ENCODE measurements at regions not wholly inside any gene's neighbourhood (a gene's known extent, or its start where the extent isn't known, plus 50 kb on each side); places are given as distances from the start of the nearest gene placed in this dataset.

DNA sequence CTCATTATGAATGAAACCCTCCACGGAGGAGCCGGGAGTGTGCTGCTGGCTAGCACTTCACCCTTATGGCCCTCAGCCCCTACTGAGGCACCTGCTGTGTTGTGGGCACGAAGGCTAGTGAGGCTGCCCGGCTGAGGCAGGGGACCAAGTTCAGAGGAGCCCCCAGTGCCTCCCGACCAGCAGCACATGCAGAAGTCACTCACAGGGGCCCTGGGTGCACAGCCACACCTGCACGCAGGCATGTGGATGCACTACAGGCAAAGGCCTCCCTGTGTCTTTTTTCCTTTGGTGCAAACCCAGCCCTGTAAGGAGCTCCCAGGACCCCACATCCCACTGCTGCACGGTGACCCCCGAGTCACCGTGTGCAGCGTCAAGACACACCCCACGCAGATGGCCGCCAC lies 261.5 kb downstream of the BRD1 start:
- Histone ChIP-seq H2AK9ac (replicated peaks; ENCODE audit: low read depth, low read length, poor library complexity) (no peak overlapping the region), H4K5ac (ENCODE audit: low read depth, low read length) (no peak overlapping the region), H4K91ac (ENCODE audit: insufficient read depth, low read depth, low read length) (no peak overlapping the region), H2BK20ac (ENCODE audit: low read depth, low read length) (no peak overlapping the region), H3K27me3 (ENCODE audit: control insufficient read depth, insufficient read depth, low read length) (no peaks in the 10 kb centered on the region), H3K27ac (ENCODE audit: insufficient read depth, low read length) (no peak overlapping the region), H3K79me1 (ENCODE audit: low read depth in 1 of 2, low read length in 2 of 2) (no peaks in the 10 kb centered on the region), H3K4me3 (ENCODE audit: insufficient read depth, low read depth, low read length) (no peak overlapping the region), H4K20me1 (ENCODE audit: insufficient read depth, low read length) (no peaks in the 10 kb centered on the region), H3K36me3 (ENCODE audit: control insufficient read depth, insufficient read depth, low read length) (no peaks in the 10 kb centered on the region), H3K23ac (ENCODE audit: low read depth, low read length) (no peak overlapping the region), H2AK5ac (ENCODE audit: low read depth, low read length) (no peak overlapping the region), H3K9me1 (ENCODE audit: insufficient read depth, low read length) (no peaks in the 10 kb centered on the region), H3K56ac (ENCODE audit: extremely low read depth, insufficient read depth, low read length) (no peak overlapping the region), H2BK5ac (ENCODE audit: low read depth, low read length, poor library complexity, severe bottlenecking) (no peak overlapping the region), H3K9me3 (ENCODE audit: control insufficient read depth, insufficient read depth, low read length) (peaks cover 56% of the 10 kb centered on the region), H4K8ac (ENCODE audit: low read depth in 2 of 2, low read length in 2 of 2) (no peak overlapping the region), H3K4ac (ENCODE audit: low read depth, low read length) (no peak overlapping the region), H3K9ac (ENCODE audit: low read depth, low read length) (no peak overlapping the region), H3K4me2 (ENCODE audit: low read depth, low read length) (no peak overlapping the region), H2AFZ (replicated peaks; ENCODE audit: low read length, poor library complexity) (no peak overlapping the region), H3K18ac (ENCODE audit: low read depth, low read length) (no peak overlapping the region), H3K14ac (replicated peaks; ENCODE audit: low read depth, low read length) (no peak overlapping the region), H2BK15ac (ENCODE audit: low read depth, low read length) (no peak overlapping the region), H3K4me1 (ENCODE audit: control insufficient read depth, insufficient read depth, low read length) (no peaks in the 10 kb centered on the region), H2BK120ac (ENCODE audit: low read depth, low read length) (no peak overlapping the region)
- 70% methylated on average over 2 of the region's 12 CpGs; no CpG with 5 or more reads in 1 of the 2 experiments for WGBS, 2 experiments (ENCODE audit: extremely low coverage in 2 of 2, insufficient read length in 1 of 2)
- DNase-seq (no peak), ATAC-seq (ENCODE audit: low read depth) (no peak)
- dilution Hi-C loops (cut with HindIII; ENCODE audit: low sequenced_read_pairs, unreplicated experiment) (no loop called here), in situ Hi-C loops (cut with MboI; ENCODE audit: low sequenced_read_pairs) (no loop called here), intact Hi-C loops (cut with micrococcal nuclease) (no loop called here)
- ChIA-PET POLR2A (ENCODE audit: unreplicated experiment) (no interaction called here), CTCF (no interaction called here)
- TF ChIP-seq RCOR1 (IDR thresholded peaks at IDR 0.05; ENCODE audit: insufficient replicate concordance, low read length) (no peak), BHLHE40 (IDR thresholded peaks at IDR 0.05; ENCODE audit: low read depth, low read length) (no peak), MAZ (IDR thresholded peaks at IDR 0.05; ENCODE audit: borderline replicate concordance, low read depth, low read length) (no peak)
- TF ChIP-seq, protein P1, sequence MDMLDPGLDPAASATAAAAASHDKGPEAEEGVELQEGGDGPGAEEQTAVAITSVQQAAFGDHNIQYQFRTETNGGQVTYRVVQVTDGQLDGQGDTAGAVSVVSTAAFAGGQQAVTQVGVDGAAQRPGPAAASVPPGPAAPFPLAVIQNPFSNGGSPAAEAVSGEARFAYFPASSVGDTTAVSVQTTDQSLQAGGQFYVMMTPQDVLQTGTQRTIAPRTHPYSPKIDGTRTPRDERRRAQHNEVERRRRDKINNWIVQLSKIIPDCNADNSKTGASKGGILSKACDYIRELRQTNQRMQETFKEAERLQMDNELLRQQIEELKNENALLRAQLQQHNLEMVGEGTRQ (IDR thresholded peaks at IDR 0.05; ENCODE audit: low read depth, low read length) = no peak
- no TSS peak for BruUV-seq (replicated peaks)

Data from IMR-90 (cell line).